Right ventricle myocardium superior (tissue), 1 donor: ENCODE measurements at regions not wholly inside any gene's neighbourhood (a gene's known extent, or its start where the extent isn't known, plus 50 kb on each side); places are given as distances from the start of the nearest gene placed in this dataset.
"Not testable (repeated sequence)": the region's sequence is repeated elsewhere in the genome, so short reads cannot be mapped to it uniquely, and the experiment has no call there.

Source experiments
- ATAC-seq: fragments of 200-7000 bp; cut with Tn5 transposase; one replicate; pipeline ENCODE4 v1.9.1; 2020; ENCODE audit warnings: mild to moderate bottlenecking; ENCODE audit not compliant: poor library complexity
- DNase-seq: peaks from one replicate; pipeline ENCODE4 v3.0.0-alpha.2; 2020
- intact Hi-C: fragments of 100-400 bp; cut with DNase I; formaldehyde crosslinking; loops from one replicate; pipeline ENCODE4 v1.11.2; 2022
- donor health status: DM: no; HTN: yes; CAD: no; lungs with severe emphysema.

- intact Hi-C loops, ATAC-seq, DNase-seq: not testable (repeated sequence)
Measured at GRCh38 chr16:5750439-5750838, 652.8 kb upstream of the EEF2KMT start.

DNA sequence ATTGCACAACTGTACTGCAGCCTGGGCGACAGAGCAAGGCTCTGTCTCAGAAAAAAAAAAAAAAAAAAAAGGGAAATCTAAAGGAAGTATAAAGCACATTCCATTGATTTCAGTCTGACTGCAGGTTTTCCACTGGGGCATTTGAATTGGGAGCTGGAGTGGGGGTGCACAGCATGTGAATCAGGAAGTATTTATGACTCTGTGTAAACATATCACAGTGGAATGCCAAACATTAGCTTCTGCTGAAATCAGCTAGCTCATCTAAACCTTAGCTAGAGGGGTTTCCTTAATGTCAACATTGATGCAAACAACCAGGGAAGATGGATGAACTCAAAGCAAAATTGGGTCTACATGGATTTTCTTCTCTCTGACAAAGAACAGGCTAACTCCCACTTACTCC is 641.0 kb upstream of the EEF2KMT start:
- intact Hi-C loops = no loop called here
- DNase-seq = no peak
- ATAC-seq = no peak

DNA sequence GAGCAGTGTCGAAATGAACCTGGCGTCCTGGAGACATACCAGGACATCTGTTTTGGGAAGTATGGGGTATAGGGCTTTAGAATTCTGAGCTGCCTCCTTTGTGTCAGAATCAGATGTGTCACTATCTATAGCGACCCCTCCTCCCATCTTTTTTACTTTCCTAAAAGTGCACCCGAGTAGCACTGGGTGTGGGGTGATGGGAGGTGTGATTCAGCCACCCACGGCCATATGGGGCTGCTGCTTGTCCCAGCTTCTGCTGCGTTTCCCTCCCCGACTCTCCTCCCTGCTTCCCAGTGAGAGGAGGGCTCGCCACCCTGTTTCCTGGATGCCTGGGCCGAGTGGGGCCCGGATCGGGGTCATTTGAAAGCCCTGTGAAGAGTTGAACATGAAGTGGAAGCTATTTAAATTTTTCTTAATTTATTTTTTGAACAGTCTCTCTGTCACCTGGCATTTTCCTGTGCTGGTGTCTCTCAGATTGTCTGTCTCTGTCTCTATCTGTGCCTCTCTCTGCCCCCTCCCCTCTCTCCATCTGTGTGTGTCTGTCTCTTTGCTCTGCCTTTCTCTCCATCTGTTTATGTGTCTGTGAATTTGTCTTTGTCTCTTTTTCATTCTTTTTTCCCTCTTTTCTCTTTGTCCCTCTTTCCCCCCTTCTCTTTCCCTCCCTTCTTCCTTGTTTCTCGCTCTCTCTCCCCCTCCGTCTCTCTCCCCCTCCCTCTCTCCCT is 638.8 kb upstream of the EEF2KMT start:
- intact Hi-C loops = no loop called here
- DNase-seq (no peak), ATAC-seq (no peak)

DNA sequence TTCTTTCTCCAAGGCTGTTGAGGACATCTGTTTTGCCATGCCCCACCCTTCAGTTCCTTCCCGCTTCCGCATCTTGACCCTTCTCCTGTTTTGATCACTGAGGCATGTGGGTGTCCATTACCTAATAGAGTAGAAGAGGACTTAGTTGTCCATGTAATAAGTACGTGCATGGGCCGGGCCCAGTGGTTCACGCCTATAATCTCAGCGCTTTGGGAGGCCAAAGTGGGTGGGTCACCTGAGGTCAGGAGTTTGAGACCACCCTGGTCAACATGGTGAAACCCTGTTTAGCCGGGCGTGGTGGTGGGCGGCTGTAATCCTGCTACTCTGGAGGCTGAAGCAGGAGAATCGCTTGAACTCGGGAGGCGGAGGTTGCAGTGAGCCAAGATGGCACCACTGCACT is 637.8 kb upstream of the EEF2KMT start:
- ATAC-seq = no peak
- DNase-seq = no peak
- intact Hi-C loops = no loop called here

- ATAC-seq = no peak
- DNase-seq = no peak
- intact Hi-C loops = no loop called here
Measured at GRCh38 chr16:5730783-5731182, 633.2 kb upstream of the EEF2KMT start.

DNA sequence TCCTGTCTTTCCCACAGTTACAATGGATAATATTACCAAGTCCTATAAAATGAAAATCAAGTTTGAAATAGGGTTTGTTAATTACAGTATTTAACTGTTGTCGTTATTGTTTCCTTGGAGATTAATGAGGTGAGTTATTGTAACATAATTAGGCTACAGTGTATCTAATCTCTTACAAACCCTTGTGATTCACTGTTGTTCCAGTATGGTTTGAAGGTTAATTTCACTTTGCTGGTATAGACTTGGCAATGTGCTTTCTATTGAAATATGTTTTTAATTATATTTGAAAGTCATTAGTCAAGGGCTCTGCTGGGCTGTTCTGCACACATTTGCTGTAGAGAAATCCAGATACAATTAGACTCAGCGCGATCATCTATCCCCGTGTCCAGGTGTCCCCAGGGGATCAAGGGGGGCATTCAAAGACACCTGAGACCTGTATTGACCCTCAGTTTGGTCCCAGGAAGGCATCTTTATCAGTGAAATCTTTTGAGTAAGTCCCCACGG is 624.6 kb upstream of the EEF2KMT start:
- DNase-seq (no peak), ATAC-seq (no peak)
- intact Hi-C loops = no loop called here

DNA sequence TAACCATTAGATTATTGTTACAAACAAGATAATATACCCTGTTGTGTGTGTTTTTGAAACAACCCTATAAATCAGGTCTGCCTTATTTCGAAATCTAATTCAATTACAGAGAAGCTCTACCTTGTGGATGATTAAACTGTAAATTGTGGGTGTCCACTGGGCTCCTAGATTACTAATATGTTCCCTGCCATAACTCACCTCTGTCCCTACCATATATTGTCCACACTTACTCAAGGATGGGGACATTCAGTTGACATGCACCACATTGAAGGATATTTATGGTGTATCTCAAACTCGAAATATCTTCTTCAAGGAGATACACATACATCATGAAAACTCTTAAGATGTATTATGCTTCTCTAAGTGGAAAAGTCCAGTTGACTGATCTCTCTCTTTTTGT is 617.6 kb upstream of the EEF2KMT start:
- ATAC-seq = no peak
- no peak for DNase-seq
- intact Hi-C loops = no loop called here

DNA sequence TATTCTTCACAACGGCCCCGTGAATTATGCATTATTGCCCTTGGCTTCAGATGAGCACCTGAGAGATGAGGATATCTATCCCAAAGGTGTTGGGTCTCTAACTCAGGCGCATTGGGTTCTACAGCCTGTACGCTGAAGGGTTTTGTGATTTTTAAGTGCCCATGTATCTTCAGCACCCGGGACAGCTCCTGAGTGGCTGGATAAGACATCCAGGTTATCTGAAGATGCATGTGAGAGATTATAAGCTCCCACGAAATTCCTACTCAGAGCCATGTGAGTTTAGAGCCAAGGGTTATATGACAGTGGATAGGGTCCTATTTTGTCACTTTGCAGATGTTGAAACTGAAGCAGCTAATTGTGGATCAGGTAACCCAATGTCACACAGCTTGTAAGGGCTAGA is 612.3 kb upstream of the EEF2KMT start:
- DNase-seq (no peak), ATAC-seq (no peak)
- intact Hi-C loops = no loop called here

DNA sequence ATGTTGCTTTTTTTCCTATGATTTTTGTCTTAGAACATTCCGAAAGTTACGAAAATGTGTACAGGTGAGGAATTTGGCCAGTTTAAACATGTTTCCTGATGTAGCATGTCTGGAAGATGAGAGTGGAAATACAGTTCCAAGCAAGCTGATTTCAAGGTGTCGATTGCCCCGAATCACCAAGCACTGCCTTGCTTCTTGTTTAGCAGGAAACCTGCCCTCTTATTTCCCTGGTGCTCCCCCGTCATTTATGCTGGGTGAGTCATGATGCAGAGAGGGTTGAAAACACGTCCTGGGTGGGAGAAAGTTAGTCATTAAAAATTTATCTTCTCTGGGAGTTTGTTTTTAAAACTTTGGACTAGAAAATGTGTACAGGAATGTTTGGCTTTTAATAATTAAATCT is 608.6 kb upstream of the EEF2KMT start:
- ATAC-seq (no peak), DNase-seq (no peak)
- intact Hi-C loops = no loop called here

- ATAC-seq = no peak
- intact Hi-C loops = no loop called here
- no peak for DNase-seq
Measured at GRCh38 chr16:5704271-5704670, 606.7 kb upstream of the EEF2KMT start.

DNA sequence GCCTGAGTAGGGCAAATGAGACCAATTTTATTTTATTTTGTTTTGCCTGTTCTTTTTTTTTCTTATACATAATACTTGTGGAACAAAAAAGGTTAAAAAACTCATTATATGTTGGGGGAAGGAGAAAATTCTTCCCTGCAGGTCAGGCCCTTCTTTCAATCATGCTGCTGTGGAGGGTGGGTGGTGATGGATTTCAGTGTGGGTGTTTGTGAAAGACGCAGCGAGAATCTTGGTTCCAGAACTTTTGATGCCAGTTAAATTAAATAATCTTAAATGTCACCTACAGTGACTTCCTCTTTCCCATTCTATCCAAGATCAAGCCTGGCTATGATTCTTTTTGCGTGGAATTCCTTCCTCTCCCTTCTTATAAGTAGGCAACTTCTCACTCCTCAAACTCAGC is 595.8 kb upstream of the EEF2KMT start:
- ATAC-seq (no peak), DNase-seq (no peak)
- intact Hi-C loops = no loop called here

GRCh38 chr16:5681966-5682365 is 584.4 kb upstream of the EEF2KMT start:
- intact Hi-C loops = no loop called here
- ATAC-seq = no peak
- DNase-seq = no peak

DNA sequence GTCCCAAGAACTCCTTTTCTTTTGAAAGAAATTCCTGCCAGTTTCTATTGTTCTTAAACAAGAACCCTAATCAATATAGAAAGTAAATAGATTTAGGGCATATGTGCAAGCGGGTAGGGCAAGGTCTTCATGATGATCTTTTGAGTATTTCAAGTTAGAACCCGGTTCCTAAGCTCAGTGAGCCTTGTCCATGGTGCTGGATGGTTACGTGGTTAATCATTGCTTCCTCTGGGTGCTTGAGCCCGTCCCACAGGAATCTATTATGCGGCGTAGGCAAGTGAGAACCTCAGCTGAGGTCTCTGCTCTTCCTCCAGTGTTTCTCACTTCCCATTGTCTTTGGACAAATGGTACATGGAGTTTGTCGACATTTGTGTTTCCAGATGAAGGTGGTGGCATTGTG is 580.8 kb upstream of the EEF2KMT start:
- ATAC-seq = no peak
- no peak for DNase-seq
- intact Hi-C loops = no loop called here

DNA sequence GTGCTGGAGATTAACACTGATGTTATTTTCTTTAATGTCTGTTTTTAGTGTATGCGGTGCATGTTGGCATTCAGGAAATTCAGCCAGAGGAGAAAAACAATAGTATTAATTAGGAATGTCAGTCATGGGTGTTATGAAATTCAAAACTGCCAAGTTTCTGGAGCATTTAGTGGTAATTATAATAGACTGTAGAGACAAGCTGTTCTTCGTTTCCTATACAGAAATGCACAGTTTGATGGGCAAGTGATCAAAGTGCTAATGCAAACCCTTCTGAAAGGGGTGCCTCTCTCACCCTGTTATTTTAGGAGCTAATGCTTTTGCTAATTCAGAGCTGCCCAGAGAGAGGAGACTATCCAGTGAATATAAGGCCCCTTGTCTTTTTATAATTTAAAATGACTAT is 573.8 kb upstream of the EEF2KMT start:
- no peak for DNase-seq
- ATAC-seq = no peak
- intact Hi-C loops = no loop called here

- no peak for ATAC-seq
- intact Hi-C loops = no loop called here
- DNase-seq = no peak
Measured at GRCh38 chr16:5670198-5670597, 572.6 kb upstream of the EEF2KMT start.

GRCh38 chr16:5668553-5668952 is 571.0 kb upstream of the EEF2KMT start:
- intact Hi-C loops = no loop called here
- ATAC-seq (no peak), DNase-seq (no peak)

- intact Hi-C loops = no loop called here
- DNase-seq = no peak
- no peak for ATAC-seq
Measured at GRCh38 chr16:5665834-5666233, 568.2 kb upstream of the EEF2KMT start.

DNA sequence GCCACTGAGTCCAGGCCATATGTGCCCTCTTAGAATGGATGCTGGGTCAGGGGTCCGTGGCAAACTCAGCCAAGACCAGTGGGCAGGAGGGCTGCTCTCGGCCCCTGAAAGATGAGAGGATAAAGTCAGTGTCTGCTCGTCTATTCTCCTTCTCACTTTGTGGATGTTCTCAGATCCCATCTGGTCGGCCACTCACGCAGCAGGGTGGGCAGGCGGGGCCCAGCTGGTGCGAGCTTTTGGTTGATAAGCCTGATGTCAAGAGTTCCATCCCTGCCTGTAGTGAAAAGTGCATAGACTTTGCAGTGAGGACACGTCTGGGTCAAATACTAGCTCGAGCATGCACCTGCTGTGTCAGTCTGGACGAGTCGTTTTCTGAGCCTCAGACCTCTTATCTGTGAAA is 556.2 kb upstream of the EEF2KMT start:
- DNase-seq (no peak), ATAC-seq (no peak)
- intact Hi-C loops = no loop called here

DNA sequence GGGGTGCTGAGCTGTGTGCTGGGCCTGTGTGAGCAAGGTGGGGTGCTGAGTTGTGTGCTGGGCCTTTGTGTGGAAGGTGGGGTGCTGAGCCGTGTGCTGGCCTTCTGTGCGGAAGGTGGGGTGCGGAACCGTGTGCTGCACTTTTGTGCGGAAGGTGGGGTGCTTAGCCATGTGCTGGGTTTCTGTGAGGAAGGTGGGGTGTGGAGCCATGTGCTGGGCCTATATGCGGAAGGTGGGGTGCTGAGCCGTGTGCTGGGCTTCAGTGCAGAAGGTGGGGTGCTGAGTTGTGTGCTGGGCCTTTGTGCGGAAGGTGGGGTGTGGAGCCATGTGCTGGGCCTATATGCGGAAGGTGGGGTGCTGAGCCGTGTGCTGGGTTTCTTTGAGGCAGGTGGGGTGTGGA is 555.4 kb upstream of the EEF2KMT start:
- ATAC-seq (no peak), DNase-seq (no peak)
- intact Hi-C loops = no loop called here

- ATAC-seq (no peak), DNase-seq (no peak)
- intact Hi-C loops = no loop called here
Measured at GRCh38 chr16:5649762-5650743, 552.5 kb upstream of the EEF2KMT start.
